ENCODE measurements at regions not wholly inside any gene's neighbourhood (a gene's known extent, or its start where the extent isn't known, plus 50 kb on each side); places are given as distances from the start of the nearest gene placed in this dataset.

GRCh38 chr9:30382271-30382670, 2002.2 kb upstream of the ACO1 start:
- Histone ChIP-seq H4K5ac (ENCODE audit: insufficient read length, low read depth, low read length) (no peak overlapping the region), H4K20me1 (replicated peaks in 1 of 2; ENCODE audit: control insufficient read depth in 1 of 2, insufficient read depth in 2 of 2, low read length in 2 of 2) (no peaks in the 10 kb centered on the region), H3K4ac (replicated peaks; ENCODE audit: insufficient read length, low read depth, low read length) (no peak overlapping the region), H3K56ac (replicated peaks; ENCODE audit: insufficient read length, low read depth, low read length) (no peak overlapping the region), H3K14ac (ENCODE audit: insufficient read length) (no peak overlapping the region), H2BK120ac (replicated peaks; ENCODE audit: low read depth, low read length) (no peak overlapping the region), H3K4me3 (ENCODE audit: extremely low read depth in 1 of 4, insufficient read depth in 2 of 4, low read depth in 3 of 4, low read length in 4 of 4) (no peak overlapping the region), H3K4me1 (replicated peaks in 1 of 4; ENCODE audit: control insufficient read depth in 3 of 4, insufficient read depth in 4 of 4, low read length in 3 of 4) (no peaks in the 10 kb centered on the region), H2AFZ (ENCODE audit: low read length) (no peak overlapping the region), H2BK12ac (ENCODE audit: low read depth, low read length) (no peak overlapping the region), H2BK5ac (ENCODE audit: low read depth, low read length) (no peak overlapping the region), H3K79me1 (ENCODE audit: low read depth, low read length) (no peaks in the 10 kb centered on the region), H3K36me3 (ENCODE audit: control insufficient read depth in 2 of 4, insufficient read depth in 4 of 4, low read length in 3 of 4) (no peaks in the 10 kb centered on the region), H2BK20ac (ENCODE audit: low read length) (no peak overlapping the region), H3K9me3 (ENCODE audit: insufficient read depth in 2 of 2, low read depth in 1 of 2, low read length in 1 of 2) (no peaks in the 10 kb centered on the region), H4K91ac (replicated peaks; ENCODE audit: insufficient read length, low read length) (no peak overlapping the region), H3K23me2 (ENCODE audit: low read depth, low read length) (no peaks in the 10 kb centered on the region), H3K18ac (ENCODE audit: extremely low read depth, low read length) (no peak overlapping the region), H3K4me2 (ENCODE audit: insufficient read depth in 1 of 2, low read depth in 2 of 2, low read length in 2 of 2) (no peak overlapping the region), H3K27ac (ENCODE audit: low read depth, low read length) (no peak overlapping the region), H3K27me3 (replicated peaks in 1 of 4; ENCODE audit: control insufficient read depth in 3 of 4, extremely low read depth in 1 of 4, insufficient read depth in 3 of 4, low read length in 3 of 4) (no peaks in the 10 kb centered on the region), H2AK5ac (ENCODE audit: low read depth, low read length) (no peak overlapping the region), H3K23ac (ENCODE audit: insufficient read length) (no peak overlapping the region), H3K79me2 (ENCODE audit: control insufficient read depth in 1 of 2, insufficient read depth in 2 of 2, low read length in 2 of 2) (no peaks in the 10 kb centered on the region), H2BK15ac (ENCODE audit: low read length) (no peak overlapping the region), H3K9ac (replicated peaks in 1 of 4; ENCODE audit: extremely low read depth in 1 of 4, low read depth in 3 of 4, low read length in 3 of 4) (no peak overlapping the region), H4K8ac (ENCODE audit: extremely low read depth, insufficient read depth, low read length) (no peak overlapping the region)
- ChIA-PET CTCF (ENCODE audit: partially characterized antibody) (interaction anchor here (1.2 kb wide), 1 partner anchor 194 kb away, joined by 3 read pairs; no protein-coding TSS in a partner anchor), POLR2A (ENCODE audit: partially characterized antibody) (no interaction called here)
- DNase-seq (ENCODE audit: low read depth in 1 of 2, low spot score in 2 of 2) (no peak), FAIRE-seq (no peak)
- 83% methylated on average over 2 of the region's 2 CpGs; no CpG with 5 or more reads in 1 of the 2 experiments for WGBS, 2 experiments (ENCODE audit: extremely low coverage in 1 of 2, insufficient coverage in 1 of 2, insufficient read length in 1 of 2, insufficient replicate concordance in 2 of 2, low coverage in 1 of 2, low lambda C conversion rate in 2 of 2, missing lambda C conversion rate in 1 of 2)
- TF ChIP-seq SUZ12 (IDR thresholded peaks at IDR 0.05; ENCODE audit: low read length), result no peak
- TF ChIP-seq CHD1 (IDR thresholded peaks at IDR 0.05; ENCODE audit: low read depth, low read length), result no peak
- no peak for TF ChIP-seq RBBP5 (IDR thresholded peaks at IDR 0.05; ENCODE audit: borderline replicate concordance, low read depth, low read length)
- TF ChIP-seq EZH2 (IDR thresholded peaks at IDR 0.05; ENCODE audit: low read depth, low read length, severe bottlenecking), result no peak
- TF ChIP-seq E2F6 (IDR thresholded peaks at IDR 0.05), result no peak
- TF ChIP-seq RNF2 (IDR thresholded peaks at IDR 0.05; ENCODE audit: borderline replicate concordance, low read depth, low read length, missing control alignments, poor library complexity, severe bottlenecking), result no peak
- no peak for TF ChIP-seq SIRT6 (IDR thresholded peaks at IDR 0.05; ENCODE audit: low read length)
- TF ChIP-seq EGR1 (IDR thresholded peaks at IDR 0.05; ENCODE audit: borderline replicate concordance, low read depth, low read length), result no peak
- TF ChIP-seq NANOG (IDR thresholded peaks at IDR 0.05; ENCODE audit: insufficient read depth, low read depth, low read length, poor library complexity, severe bottlenecking), result no peak
